RWPE2 (cell line): ENCODE measurements at regions not wholly inside any gene's neighbourhood (a gene's known extent, or its start where the extent isn't known, plus 50 kb on each side); places are given as distances from the start of the nearest gene placed in this dataset.
A peak's percentile ranks its signal among the peaks of the same experiment; 100 is the strongest.

ENCODE experiments used
- ATAC-seq: fragments of 200-7000 bp; cut with Tn5 transposase; 3 replicates; pipeline ENCODE4 v1.9.1; 2021; ENCODE audit warnings: low read depth
- DNase-seq: peaks from one replicate; pipeline ENCODE4 v3.0.0-alpha.2; 2020; ENCODE audit warnings: low spot score
- H3K27ac ChIP-seq: fragments of 450-650 bp; 2 replicates; pipeline ENCODE4 v1.5.1; 2017; ENCODE audit warnings: mild to moderate bottlenecking; ENCODE audit not compliant: poor library complexity, severe bottlenecking
- H3K27me3 ChIP-seq: fragments of 250-450 bp; sonication (Bioruptor Pico); 2 replicates; pipeline ENCODE4 v1.5.1; 2021; ENCODE audit warnings: mild to moderate bottlenecking, moderate library complexity; ENCODE audit not compliant: insufficient read depth, poor library complexity, severe bottlenecking
- H3K36me3 ChIP-seq: fragments of 250-450 bp; sonication (Bioruptor Pico); 2 replicates; pipeline ENCODE4 v1.5.1; 2020; ENCODE audit warnings: low read depth, mild to moderate bottlenecking, moderate library complexity
- H3K4me1 ChIP-seq: fragments of 250-450 bp; sonication (Bioruptor Pico); 2 replicates; pipeline ENCODE4 v1.5.1; 2021; ENCODE audit warnings: mild to moderate bottlenecking, moderate library complexity; ENCODE audit not compliant: insufficient read depth, poor library complexity, severe bottlenecking
- H3K4me3 ChIP-seq: fragments of 250-450 bp; sonication (Bioruptor Pico); 2 replicates; pipeline ENCODE4 v1.5.1; 2021; ENCODE audit warnings: mild to moderate bottlenecking, moderate library complexity; ENCODE audit not compliant: severe bottlenecking
- H3K9me3 ChIP-seq: fragments of 250-450 bp; sonication (Bioruptor Pico); 2 replicates; pipeline ENCODE4 v1.5.1; 2021; ENCODE audit warnings: mild to moderate bottlenecking, moderate library complexity; ENCODE audit not compliant: severe bottlenecking
- TF ChIP-seq, protein P1 (sequence below): fragments of 450-650 bp; IDR thresholded peaks from one replicate; pipeline ENCODE4 v1.5.1; 2017; ENCODE audit warnings: mild to moderate bottlenecking, moderate library complexity; ENCODE audit not compliant: poor library complexity, severe bottlenecking

- peak overlapping the region; percentile 88 for H3K27ac ChIP-seq
- H3K27me3 ChIP-seq, result no peaks in the 10 kb centered on the region
- H3K9me3 ChIP-seq, result no peaks in the 10 kb centered on the region
- ATAC-seq, result no peak
- H3K36me3 ChIP-seq, result no peaks in the 10 kb centered on the region
- no peak for DNase-seq
- H3K4me3 ChIP-seq, result no peak overlapping the region
- peaks cover 48% of the 10 kb centered on the region for H3K4me1 ChIP-seq
- TF ChIP-seq, protein P1, sequence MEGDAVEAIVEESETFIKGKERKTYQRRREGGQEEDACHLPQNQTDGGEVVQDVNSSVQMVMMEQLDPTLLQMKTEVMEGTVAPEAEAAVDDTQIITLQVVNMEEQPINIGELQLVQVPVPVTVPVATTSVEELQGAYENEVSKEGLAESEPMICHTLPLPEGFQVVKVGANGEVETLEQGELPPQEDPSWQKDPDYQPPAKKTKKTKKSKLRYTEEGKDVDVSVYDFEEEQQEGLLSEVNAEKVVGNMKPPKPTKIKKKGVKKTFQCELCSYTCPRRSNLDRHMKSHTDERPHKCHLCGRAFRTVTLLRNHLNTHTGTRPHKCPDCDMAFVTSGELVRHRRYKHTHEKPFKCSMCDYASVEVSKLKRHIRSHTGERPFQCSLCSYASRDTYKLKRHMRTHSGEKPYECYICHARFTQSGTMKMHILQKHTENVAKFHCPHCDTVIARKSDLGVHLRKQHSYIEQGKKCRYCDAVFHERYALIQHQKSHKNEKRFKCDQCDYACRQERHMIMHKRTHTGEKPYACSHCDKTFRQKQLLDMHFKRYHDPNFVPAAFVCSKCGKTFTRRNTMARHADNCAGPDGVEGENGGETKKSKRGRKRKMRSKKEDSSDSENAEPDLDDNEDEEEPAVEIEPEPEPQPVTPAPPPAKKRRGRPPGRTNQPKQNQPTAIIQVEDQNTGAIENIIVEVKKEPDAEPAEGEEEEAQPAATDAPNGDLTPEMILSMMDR, result no peak
Observed at GRCh38 chr6:47170617-47170947, 128.4 kb upstream of the ADGRF1 start.

DNA sequence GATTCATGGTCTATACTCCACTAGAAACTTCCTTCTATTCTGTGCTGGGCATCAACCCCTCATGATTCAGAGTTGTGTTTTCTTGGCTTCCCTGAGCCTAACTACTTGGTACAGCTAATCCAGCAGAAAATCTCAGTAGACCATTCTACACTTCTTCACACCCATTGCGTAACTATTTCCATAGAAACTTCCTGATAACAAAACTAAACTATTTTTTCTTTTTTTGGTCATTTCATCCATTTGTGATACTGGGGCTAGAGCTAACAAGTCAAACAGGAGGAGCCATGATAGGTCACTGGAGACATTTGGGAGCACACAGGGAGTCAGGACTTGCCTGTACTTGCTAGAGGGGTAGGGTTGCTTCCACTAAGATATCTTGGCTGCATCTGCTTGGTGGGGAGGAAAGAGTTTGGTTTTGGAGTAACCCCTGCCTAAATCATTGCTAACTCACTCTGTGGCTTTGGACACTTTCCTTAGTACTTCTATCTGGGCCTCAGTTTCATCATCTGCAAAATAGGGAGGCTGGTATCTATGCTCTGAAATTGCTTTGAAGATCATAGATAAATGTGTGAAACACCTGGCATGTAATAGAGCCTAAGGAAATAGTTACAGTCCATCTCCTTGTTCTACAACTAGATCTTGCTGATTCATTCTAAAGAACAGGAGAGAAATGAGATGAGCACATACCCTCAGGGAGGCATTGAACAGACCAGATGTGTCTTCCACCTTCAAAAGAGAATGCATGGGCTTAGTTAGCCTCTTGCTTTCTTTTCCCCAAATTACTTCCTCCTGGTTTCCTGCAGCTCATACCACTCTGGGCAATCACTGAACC lies 127.9 kb upstream of the ADGRF1 start:
- DNase-seq (no peak), ATAC-seq (peak; percentile 43)
- H3K4me1 ChIP-seq, result peaks cover 48% of the 10 kb centered on the region
- H3K9me3 ChIP-seq, result no peaks in the 10 kb centered on the region
- TF ChIP-seq, protein P1, result no peak
- H3K36me3 ChIP-seq, result no peaks in the 10 kb centered on the region
- H3K27ac ChIP-seq, result peak overlapping the region; percentile 88
- H3K4me3 ChIP-seq, result no peak overlapping the region
- no peaks in the 10 kb centered on the region for H3K27me3 ChIP-seq

- no peak overlapping the region for H3K4me3 ChIP-seq
- DNase-seq (peak; percentile 93), ATAC-seq (peak; percentile 96)
- no peaks in the 10 kb centered on the region for H3K27me3 ChIP-seq
- no peaks in the 10 kb centered on the region for H3K9me3 ChIP-seq
- H3K36me3 ChIP-seq, result no peaks in the 10 kb centered on the region
- H3K4me1 ChIP-seq, result peaks cover 48% of the 10 kb centered on the region
- H3K27ac ChIP-seq, result peak overlapping the region; percentile 88
- TF ChIP-seq, protein P1, result no peak
Observed at GRCh38 chr6:47168180-47168579, 126.0 kb upstream of the ADGRF1 start.

GRCh38 chr6:47165918-47166317 lies 123.8 kb upstream of the ADGRF1 start:
- DNase-seq, result no peak
- H3K9me3 ChIP-seq, result no peaks in the 10 kb centered on the region
- TF ChIP-seq, protein P1, result no peak
- H3K4me3 ChIP-seq, result no peak overlapping the region
- H3K36me3 ChIP-seq, result no peaks in the 10 kb centered on the region
- H3K27ac ChIP-seq, result no peak overlapping the region
- H3K27me3 ChIP-seq, result no peaks in the 10 kb centered on the region
- no peak for ATAC-seq
- peaks cover 60% of the 10 kb centered on the region for H3K4me1 ChIP-seq

- ATAC-seq (no peak), DNase-seq (no peak)
- Histone ChIP-seq H3K9me3 (no peaks in the 10 kb centered on the region), H3K4me3 (no peak overlapping the region), H3K27ac (no peak overlapping the region), H3K27me3 (no peaks in the 10 kb centered on the region), H3K4me1 (peaks cover 55% of the 10 kb centered on the region), H3K36me3 (no peaks in the 10 kb centered on the region)
- TF ChIP-seq, protein P1, result no peak
Observed at GRCh38 chr6:47164877-47165276, 122.7 kb upstream of the ADGRF1 start.
